Left kidney (tissue), 1 donor: ENCODE measurements at regions not wholly inside any gene's neighbourhood (a gene's known extent, or its start where the extent isn't known, plus 50 kb on each side); places are given as distances from the start of the nearest gene placed in this dataset.
"Not testable (repeated sequence)": the region's sequence is repeated elsewhere in the genome, so short reads cannot be mapped to it uniquely, and the experiment has no call there.

ENCODE experiments used
- DNase-seq: peaks from one replicate; pipeline ENCODE4 v3.0.0-alpha.2; 2013

- DNase-seq, result no peak
Measured at GRCh38 chr7:148472406-148472805, 118.2 kb upstream of the C7orf33 start.

- no peak for DNase-seq
Measured at GRCh38 chr7:148473703-148474480, 116.7 kb upstream of the C7orf33 start.

GRCh38 chr7:148474481-148475025, 116.0 kb upstream of the C7orf33 start:
- DNase-seq, result no peak

GRCh38 chr7:148478551-148478950, 112.0 kb upstream of the C7orf33 start:
- DNase-seq, result no peak

GRCh38 chr7:148480479-148481146, 110.0 kb upstream of the C7orf33 start:
- DNase-seq, result no peak

- no peak for DNase-seq
Measured at GRCh38 chr7:148481147-148481526, 109.4 kb upstream of the C7orf33 start.

- no peak for DNase-seq
Measured at GRCh38 chr7:148481971-148482626, 108.5 kb upstream of the C7orf33 start.

GRCh38 chr7:148483515-148484308, 106.9 kb upstream of the C7orf33 start:
- no peak for DNase-seq

- no peak for DNase-seq
Measured at GRCh38 chr7:148484486-148484885, 106.1 kb upstream of the C7orf33 start.

GRCh38 chr7:148485618-148486017, 104.9 kb upstream of the C7orf33 start:
- DNase-seq, result peak; percentile 32

- no peak for DNase-seq
Measured at GRCh38 chr7:148486937-148487336, 103.6 kb upstream of the C7orf33 start.

GRCh38 chr7:148487912-148488311, 102.7 kb upstream of the C7orf33 start:
- no peak for DNase-seq

- no peak for DNase-seq
Measured at GRCh38 chr7:148489678-148490077, 100.9 kb upstream of the C7orf33 start.

GRCh38 chr7:148492157-148492860, 98.3 kb upstream of the C7orf33 start:
- no peak for DNase-seq

- DNase-seq, result no peak
Measured at GRCh38 chr7:148495605-148496004, 95.0 kb upstream of the C7orf33 start.

GRCh38 chr7:148500978-148501377, 89.6 kb upstream of the C7orf33 start:
- DNase-seq, result no peak

- peak; percentile 34 for DNase-seq
Measured at GRCh38 chr7:148503900-148504487, 86.6 kb upstream of the C7orf33 start.

- no peak for DNase-seq
Measured at GRCh38 chr7:148505645-148506375, 84.8 kb upstream of the C7orf33 start.

GRCh38 chr7:148507064-148507573, 83.4 kb upstream of the C7orf33 start:
- not testable (repeated sequence) for DNase-seq

- DNase-seq, result no peak
Measured at GRCh38 chr7:148507787-148508186, 82.8 kb upstream of the C7orf33 start.
